ENCODE measurements at regions not wholly inside any gene's neighbourhood (a gene's known extent, or its start where the extent isn't known, plus 50 kb on each side); places are given as distances from the start of the nearest gene placed in this dataset.
A peak's percentile ranks its signal among the peaks of the same experiment; 100 is the strongest.

GRCh38 chr21:27808923-27809322, 842.0 kb upstream of the ADAMTS5 start:
- no peaks in the 10 kb centered on the region for H3K36me3 ChIP-seq (ENCODE audit: low read depth)
- H3K4me3 ChIP-seq = no peak overlapping the region
- H3K4me1 ChIP-seq (ENCODE audit: low read depth) = no peaks in the 10 kb centered on the region
- intact Hi-C loops (cut with DNase I, micrococcal nuclease) = no loop called here
- DNase-seq = no peak
- H3K9me3 ChIP-seq = no peaks in the 10 kb centered on the region
- no peak for TF ChIP-seq CTCF (IDR thresholded peaks at IDR 0.05)
- ATAC-seq = no peak

- H3K4me3 ChIP-seq = no peak overlapping the region
- intact Hi-C loops (cut with DNase I, micrococcal nuclease) = no loop called here
- H3K4me1 ChIP-seq (ENCODE audit: low read depth) = no peaks in the 10 kb centered on the region
- no peaks in the 10 kb centered on the region for H3K36me3 ChIP-seq (ENCODE audit: low read depth)
- ATAC-seq (no peak), DNase-seq (no peak)
- TF ChIP-seq CTCF (IDR thresholded peaks at IDR 0.05) = no peak
- H3K9me3 ChIP-seq = no peaks in the 10 kb centered on the region
These were observed 840.7 kb upstream of the ADAMTS5 start for GRCh38 chr21:27807596-27807995.

GRCh38 chr21:27806281-27806680, 839.4 kb upstream of the ADAMTS5 start:
- Histone ChIP-seq H3K4me1 (ENCODE audit: low read depth) (no peaks in the 10 kb centered on the region), H3K36me3 (ENCODE audit: low read depth) (no peaks in the 10 kb centered on the region), H3K9me3 (no peaks in the 10 kb centered on the region), H3K4me3 (no peak overlapping the region)
- ATAC-seq = peak; percentile 31
- no peak for TF ChIP-seq CTCF (IDR thresholded peaks at IDR 0.05)
- intact Hi-C loops (cut with DNase I, micrococcal nuclease) = no loop called here
- DNase-seq = no peak

- intact Hi-C loops (cut with DNase I, micrococcal nuclease) = no loop called here
- no peak for DNase-seq
- no peaks in the 10 kb centered on the region for H3K36me3 ChIP-seq (ENCODE audit: low read depth)
- TF ChIP-seq CTCF (IDR thresholded peaks at IDR 0.05) = no peak
- H3K4me3 ChIP-seq = no peak overlapping the region
- no peaks in the 10 kb centered on the region for H3K4me1 ChIP-seq (ENCODE audit: low read depth)
- no peak for ATAC-seq
- no peaks in the 10 kb centered on the region for H3K9me3 ChIP-seq
These were observed 838.8 kb upstream of the ADAMTS5 start for GRCh38 chr21:27805696-27806095.

GRCh38 chr21:27804515-27804914, 837.6 kb upstream of the ADAMTS5 start:
- H3K9me3 ChIP-seq = no peaks in the 10 kb centered on the region
- H3K36me3 ChIP-seq (ENCODE audit: low read depth) = no peaks in the 10 kb centered on the region
- intact Hi-C loops (cut with DNase I, micrococcal nuclease) = no loop called here

More at GRCh38 chr21:27804515-27804914, 837.6 kb upstream of the ADAMTS5 start:
- no peaks in the 10 kb centered on the region for H3K4me1 ChIP-seq (ENCODE audit: low read depth)
- ATAC-seq (no peak), DNase-seq (no peak)
- H3K4me3 ChIP-seq = no peak overlapping the region
- no peak for TF ChIP-seq CTCF (IDR thresholded peaks at IDR 0.05)
